ENCODE measurements at regions not wholly inside any gene's neighbourhood (a gene's known extent, or its start where the extent isn't known, plus 50 kb on each side); places are given as distances from the start of the nearest gene placed in this dataset.
"Not testable (repeated sequence)": the region's sequence is repeated elsewhere in the genome, so short reads cannot be mapped to it uniquely, and the experiment has no call there.

DNA sequence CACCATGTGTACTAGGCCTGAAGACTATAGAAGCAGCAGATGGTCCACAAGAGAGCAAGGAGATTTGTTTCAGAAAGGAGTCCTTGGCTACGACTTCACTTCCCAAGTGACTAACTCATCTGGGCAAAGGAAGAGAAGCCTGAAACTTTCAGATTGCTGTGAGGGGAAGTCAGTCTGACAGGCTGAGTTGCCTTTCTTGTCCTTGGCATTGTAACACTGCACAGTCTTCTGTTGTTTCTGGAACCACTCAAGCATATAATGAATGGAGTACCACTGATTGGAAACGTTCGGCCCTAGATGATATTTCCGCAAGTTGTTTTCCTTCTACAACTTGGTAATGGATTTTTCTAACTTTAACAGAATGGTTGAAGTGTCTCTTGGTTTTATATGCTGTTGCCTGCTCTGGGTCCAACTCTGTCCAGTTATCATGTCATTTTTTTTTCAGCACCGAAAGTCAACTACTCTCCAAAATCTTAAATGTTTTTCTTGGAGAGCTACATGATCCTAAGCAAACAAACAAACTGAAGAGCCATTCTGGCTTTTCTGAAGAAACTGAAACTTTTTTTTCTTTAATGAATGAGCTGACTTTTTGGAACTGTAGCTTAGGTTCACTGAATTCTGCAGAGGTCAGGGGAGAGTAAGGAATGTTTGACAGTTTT, 685.7 kb downstream of the MECOM start:
- no peak for DNase-seq (ENCODE audit: insufficient read length, low spot score)
- no peak for FAIRE-seq

DNA sequence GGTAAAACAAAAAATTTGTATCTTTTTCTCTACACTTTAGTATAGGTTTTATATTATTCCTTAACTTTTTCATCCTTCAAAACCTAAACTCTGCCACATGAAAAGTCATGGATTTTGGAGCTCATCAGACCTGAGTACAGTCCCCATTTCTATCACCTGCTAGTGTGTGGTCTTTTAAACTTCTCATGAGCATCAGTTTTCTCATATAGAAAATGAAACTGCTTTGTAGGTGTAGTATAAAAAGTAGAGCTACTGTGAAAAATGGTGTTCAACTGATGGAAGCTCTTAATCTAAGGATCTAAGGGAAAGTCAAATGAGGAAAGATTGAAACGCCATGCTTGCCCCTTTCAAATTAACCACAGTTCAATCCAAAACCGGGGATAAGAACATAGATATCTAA, 686.5 kb downstream of the MECOM start:
- FAIRE-seq, result no peak

GRCh38 chr3:168975576-168975975, 687.9 kb downstream of the MECOM start:
- FAIRE-seq (no peak), DNase-seq (ENCODE audit: insufficient read length, low spot score) (no peak)

More for the DNA sequence above, 686.5 kb downstream of the MECOM start:
- DNase-seq (ENCODE audit: insufficient read length, low spot score), result no peak

DNA sequence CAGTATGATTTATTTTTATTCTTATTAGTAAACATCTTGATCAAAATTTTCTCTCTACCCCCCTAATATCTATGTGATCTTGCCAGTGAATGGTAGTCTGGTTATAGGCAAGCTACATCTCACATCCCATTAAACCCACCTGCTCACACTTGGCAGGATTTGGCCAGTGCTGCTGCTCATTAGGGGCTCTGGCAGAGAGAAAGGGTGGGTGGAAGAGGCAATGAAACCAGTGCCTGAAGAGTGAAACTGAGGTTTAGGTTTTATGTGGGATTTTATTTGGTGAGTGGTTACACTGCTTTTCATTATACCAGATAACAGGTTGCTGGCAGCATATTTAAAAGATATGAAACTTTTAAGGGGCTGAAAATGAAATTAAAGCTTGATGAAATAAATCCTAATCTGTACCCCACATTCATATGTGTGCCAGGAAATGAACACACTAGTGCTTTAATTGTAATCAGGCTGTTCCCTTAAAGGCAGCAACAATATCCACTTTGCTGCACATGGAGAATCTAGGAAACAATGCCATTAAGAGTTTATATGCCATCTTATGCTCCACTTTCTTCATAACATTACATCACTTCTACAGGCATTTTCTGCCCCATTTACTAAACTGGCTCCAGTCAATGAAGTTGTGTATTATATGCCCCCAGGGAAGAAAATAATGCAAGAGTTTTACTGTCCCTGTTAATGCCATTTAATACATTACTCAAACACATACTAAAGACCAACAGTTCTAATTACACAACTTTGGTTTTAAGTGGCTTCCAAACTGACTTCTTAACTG, 688.7 kb downstream of the MECOM start:
- FAIRE-seq (no peak), DNase-seq (ENCODE audit: insufficient read length, low spot score) (no peak)

DNA sequence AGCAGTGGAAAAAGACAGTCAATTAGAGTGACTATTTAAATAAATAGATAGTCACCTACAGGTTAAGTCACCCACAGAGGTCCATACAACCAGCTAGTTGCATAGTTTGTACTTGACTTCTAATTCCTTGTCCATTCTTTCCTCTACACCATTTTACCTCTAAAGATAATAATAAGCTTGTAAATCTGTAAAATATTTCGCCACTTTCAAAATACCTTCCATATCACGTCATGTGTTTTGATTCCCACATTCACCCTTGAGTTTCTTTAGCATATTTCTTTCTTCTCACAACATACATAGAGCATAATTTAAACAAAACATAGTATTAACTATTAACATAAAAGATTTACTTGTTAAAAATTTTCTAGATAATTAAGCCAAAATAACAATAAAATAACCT, 689.6 kb downstream of the MECOM start:
- DNase-seq (ENCODE audit: insufficient read length, low spot score) (no peak), FAIRE-seq (no peak)

GRCh38 chr3:168973206-168973605, 690.3 kb downstream of the MECOM start:
- no peak for FAIRE-seq
- DNase-seq (ENCODE audit: insufficient read length, low spot score), result no peak

- DNase-seq (ENCODE audit: insufficient read length, low spot score) (no peak), FAIRE-seq (no peak)
Measured at GRCh38 chr3:168968609-168969008, 694.9 kb downstream of the MECOM start.

DNA sequence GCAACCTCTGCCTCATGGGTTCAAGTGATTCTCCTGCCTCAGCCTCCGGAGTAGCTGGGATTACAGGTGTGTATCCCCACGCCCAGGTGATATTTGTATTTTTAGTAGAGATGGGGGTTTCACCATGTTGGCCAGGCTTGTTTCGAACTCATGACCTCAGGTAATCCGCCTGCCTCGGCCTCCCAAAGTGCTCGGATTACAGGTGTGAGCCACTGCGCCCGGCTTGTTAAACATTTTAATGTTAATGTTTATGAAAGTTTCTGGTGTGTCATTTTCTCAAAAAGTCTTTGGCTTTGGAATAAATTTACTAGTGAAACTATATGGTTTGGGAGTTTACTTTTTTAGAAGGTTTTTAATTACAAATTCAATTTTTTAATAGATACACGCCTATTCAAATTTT, 698.8 kb downstream of the MECOM start:
- no peak for DNase-seq (ENCODE audit: insufficient read length, low spot score)
- no peak for FAIRE-seq

DNA sequence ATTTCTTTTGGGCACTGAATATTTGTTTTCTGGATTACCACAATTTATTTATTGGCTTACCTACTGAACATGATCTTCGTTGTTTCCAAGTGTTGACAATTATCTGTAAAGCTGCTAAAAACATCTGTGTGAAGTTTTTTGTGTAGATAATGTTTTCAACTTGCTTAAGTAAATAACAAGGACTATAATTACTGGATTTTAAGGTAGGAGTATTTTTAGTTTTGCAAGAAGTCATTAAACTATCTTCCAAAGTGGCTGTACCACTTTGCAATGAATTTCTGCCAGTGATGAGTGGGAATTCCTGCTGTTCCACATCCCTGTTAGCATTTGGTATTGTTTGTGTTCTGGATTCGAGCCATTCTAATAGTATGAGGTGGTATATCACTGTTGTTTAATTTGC, 702.2 kb downstream of the MECOM start:
- no peak for FAIRE-seq
- DNase-seq (ENCODE audit: insufficient read length, low spot score), result no peak

- FAIRE-seq (no peak), DNase-seq (ENCODE audit: insufficient read length, low spot score) (no peak)
Measured at GRCh38 chr3:168959731-168960130, 703.8 kb downstream of the MECOM start.

- no peak for FAIRE-seq
Measured at GRCh38 chr3:168958466-168958865, 705.0 kb downstream of the MECOM start.

DNA sequence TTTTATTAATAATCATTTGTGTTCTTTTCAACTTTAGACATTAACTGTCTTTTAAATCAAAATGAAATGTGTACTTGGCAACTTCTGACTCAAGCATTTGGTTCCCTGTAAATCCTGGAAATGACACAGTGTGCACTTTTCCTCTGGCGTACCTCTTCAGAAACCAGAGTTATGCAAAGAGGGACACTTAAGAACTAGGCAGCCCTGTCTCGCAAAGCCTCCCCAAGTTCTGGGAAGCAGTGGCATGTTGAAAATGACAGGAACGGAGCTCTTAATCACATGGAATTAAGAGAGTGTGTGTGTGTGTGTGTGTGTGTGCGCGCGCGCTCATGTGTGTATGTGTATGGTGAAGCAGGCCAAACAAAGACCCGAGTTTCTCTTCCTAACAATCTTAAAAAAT, 707.4 kb downstream of the MECOM start:
- no peak for FAIRE-seq
- no peak for DNase-seq (ENCODE audit: insufficient read length, low spot score)

More at GRCh38 chr3:168958466-168958865, 705.0 kb downstream of the MECOM start:
- no peak for DNase-seq (ENCODE audit: insufficient read length, low spot score)

DNA sequence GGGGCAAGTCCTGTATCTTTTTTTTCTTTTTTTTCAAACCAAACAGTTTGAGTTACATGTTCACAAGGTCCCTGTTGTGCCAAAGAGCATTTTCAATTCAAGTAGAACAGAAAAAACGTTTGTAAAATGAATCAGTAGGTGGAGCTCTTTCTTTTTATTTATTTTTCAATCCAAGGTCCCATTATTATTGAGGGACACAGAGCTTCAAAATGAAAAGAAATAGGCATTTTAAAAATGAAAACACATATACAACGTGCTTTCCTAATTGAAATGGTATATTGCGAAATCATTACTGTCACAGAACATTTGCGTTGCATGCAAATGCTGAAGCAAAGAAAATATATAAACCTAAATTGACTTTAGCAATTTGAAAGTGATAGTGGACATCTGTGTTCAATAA, 711.0 kb downstream of the MECOM start:
- DNase-seq (ENCODE audit: insufficient read length, low spot score) (no peak), FAIRE-seq (no peak)

- no peak for DNase-seq (ENCODE audit: insufficient read length, low spot score)
- no peak for FAIRE-seq
Measured at GRCh38 chr3:168951884-168952283, 711.6 kb downstream of the MECOM start.

DNA sequence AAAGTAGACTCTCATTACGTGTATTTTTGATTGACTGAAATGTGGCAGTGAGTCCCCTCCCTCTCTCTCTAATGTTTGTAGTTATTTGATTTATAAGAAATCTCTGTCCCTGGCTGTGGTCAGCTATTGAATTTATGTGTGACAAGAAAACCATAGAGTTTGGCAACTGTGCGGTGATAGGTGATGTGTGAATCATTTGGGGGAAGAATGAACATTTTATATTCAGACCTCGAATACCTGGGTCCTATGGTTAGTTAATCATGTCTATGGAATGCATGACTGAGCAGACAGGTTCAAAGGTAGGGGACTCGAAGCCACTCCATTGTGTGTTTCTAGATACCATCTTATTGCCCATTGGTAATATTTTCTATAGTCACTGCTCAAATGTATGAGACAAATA, 712.1 kb downstream of the MECOM start:
- no peak for DNase-seq (ENCODE audit: insufficient read length, low spot score)
- no peak for FAIRE-seq

DNA sequence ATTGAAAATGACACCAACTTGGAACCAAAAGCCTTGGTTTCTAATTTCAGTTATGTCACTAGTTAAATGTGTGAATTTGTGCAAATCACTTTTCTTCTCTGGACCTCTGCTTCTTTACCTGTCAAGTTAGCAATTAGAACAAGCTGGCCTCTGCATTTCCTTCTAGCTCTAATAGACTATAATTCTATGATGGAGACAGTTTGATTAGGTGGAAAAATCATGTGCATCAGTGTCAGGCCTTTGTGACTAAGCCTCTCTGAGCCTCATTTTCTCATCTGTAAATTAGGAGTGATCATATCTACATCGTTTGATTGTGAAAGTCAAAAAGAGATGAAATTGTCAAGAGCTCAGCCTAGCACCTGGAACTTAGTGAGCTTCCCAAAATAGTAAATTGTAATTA, 712.9 kb downstream of the MECOM start:
- DNase-seq (ENCODE audit: insufficient read length, low spot score) (no peak), FAIRE-seq (no peak)

DNA sequence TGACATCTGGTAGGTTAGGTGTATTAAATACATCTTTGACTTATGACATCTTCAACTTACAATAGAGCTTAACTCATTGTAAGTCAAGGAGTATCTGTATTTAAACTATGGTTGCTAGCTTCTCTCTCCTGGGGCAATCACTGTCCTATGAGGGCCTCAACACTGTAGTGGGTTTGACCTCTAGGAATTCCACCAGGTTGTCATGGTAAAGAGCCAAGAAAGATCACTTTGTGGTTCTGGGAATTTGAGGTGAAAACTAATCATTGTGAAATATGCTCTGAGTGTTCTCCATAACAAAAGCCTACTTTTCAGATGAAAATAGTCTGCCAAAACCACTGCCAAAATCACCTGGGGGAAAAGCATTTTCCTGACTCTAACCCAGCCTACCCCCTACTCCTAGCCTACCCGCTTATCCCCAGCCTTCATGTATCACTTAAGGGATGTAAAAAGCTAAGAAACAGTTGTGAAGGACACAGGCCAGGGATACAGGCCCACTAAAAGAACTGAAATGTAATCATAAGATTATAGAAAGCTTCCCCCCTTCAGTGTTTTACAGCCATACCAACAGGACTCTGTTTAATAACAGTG, 723.8 kb downstream of the MECOM start:
- FAIRE-seq, result no peak
- DNase-seq (ENCODE audit: insufficient read length, low spot score), result no peak

DNA sequence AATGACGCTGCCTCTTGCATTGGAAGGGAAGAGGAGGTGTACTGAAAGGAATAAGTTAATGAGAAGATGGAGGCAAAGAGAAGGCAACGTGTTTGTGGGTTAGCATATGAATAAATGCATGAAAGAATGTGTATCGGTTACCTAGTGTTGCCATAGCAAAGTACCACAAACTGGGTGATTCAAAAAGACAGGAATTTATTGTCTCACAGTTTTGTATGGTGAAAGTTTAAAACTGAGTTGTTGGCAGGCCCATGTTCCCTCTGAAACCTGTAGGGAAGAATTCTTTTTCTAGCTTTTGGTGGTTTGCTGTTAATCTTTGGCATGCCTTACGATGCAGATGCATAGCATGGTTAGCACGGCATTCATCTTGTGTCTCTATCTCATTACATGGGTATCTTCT, 729.9 kb downstream of the MECOM start:
- DNase-seq (ENCODE audit: insufficient read length, low spot score), result no peak

DNA sequence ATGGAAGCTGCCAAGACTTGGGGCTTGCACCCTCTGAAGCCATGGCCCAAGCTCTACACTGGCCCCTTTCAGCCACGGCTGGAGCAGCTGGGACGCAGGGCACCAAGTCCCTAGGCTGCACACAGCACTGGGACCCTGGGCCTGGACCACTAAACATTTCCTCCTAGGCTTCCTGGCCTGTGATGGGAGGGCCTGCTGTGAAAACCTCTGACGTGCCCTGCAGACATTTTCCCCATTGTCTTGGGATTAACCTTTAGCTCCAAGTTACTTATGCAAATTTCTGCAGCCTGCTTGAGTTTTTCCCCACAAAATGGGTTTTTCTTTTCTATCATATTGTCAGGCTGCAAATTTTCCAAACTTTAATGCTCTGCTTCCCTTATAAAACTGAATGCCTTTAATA, 733.5 kb downstream of the MECOM start:
- not testable (repeated sequence) for FAIRE-seq; DNase-seq (ENCODE audit: insufficient read length, low spot score)

More for the DNA sequence above, 729.9 kb downstream of the MECOM start:
- no peak for FAIRE-seq

DNA sequence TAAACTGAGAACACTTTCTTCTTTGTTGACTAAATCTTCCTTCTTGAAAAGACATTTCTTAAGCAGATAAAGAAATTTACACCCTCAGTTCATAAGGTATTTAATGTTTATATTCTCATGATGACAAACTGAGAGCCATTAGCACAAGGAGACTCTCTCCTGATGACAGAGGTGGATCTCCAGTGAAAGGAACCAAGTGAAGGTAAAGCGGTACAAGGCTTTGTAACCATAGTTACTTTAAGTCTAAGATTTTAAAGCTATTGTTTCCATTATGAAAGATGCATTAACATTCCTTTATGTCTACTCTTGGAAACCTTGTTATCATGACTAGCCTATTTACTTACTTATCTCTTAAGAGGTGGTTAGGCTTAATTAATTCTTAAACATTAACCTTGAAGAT, 737.1 kb downstream of the MECOM start:
- no peak for DNase-seq (ENCODE audit: insufficient read length, low spot score)
- no peak for FAIRE-seq

DNA sequence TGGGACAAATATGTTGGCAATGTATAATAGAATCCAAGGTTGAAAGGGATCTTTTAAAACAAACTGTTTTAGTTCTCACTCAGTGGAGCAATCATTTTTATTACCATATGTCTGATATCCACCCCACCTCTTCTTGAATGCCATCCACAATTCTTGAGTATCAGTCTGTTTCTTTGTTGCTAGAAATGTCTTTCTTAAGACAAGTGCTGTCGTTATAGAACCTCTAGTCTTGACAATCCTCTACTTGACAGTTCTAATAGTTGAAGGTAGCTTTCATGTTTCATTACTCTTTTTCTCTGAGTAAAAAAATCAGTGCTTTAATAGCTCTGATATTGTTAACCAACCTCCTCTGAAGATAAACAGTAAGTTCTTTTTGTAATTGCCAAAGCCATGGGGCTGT, 737.9 kb downstream of the MECOM start:
- no peak for DNase-seq (ENCODE audit: insufficient read length, low spot score)
- FAIRE-seq, result no peak

- no peak for FAIRE-seq
- DNase-seq (ENCODE audit: insufficient read length, low spot score), result no peak
Measured at GRCh38 chr3:168914662-168915061, 748.9 kb downstream of the MECOM start.

All from GM19239 (cell line).